ENCODE measurements at regions not wholly inside any gene's neighbourhood (a gene's known extent, or its start where the extent isn't known, plus 50 kb on each side); places are given as distances from the start of the nearest gene placed in this dataset.

- intact Hi-C loops (cut with DNase I; ENCODE audit: low total_unique reads) = no loop called here
- H3K27ac ChIP-seq = no peak overlapping the region
- DNase-seq = no peak
- H3K4me3 ChIP-seq = no peak overlapping the region
- H3K9me3 ChIP-seq = no peaks in the 10 kb centered on the region
- H3K36me3 ChIP-seq = no peaks in the 10 kb centered on the region
- no peak for TF ChIP-seq CTCF (IDR thresholded peaks at IDR 0.05)
- no peaks in the 10 kb centered on the region for H3K4me1 ChIP-seq
- H3K27me3 ChIP-seq = no peaks in the 10 kb centered on the region
These were observed 73.3 kb downstream of the IFI44 start for GRCh38 chr1:78722947-78723346.

- intact Hi-C loops (cut with DNase I; ENCODE audit: low total_unique reads) = no loop called here
- H3K9me3 ChIP-seq = no peaks in the 10 kb centered on the region
- no peak for TF ChIP-seq CTCF (IDR thresholded peaks at IDR 0.05)
- no peak overlapping the region for H3K27ac ChIP-seq
- no peaks in the 10 kb centered on the region for H3K36me3 ChIP-seq
- no peaks in the 10 kb centered on the region for H3K4me1 ChIP-seq
- no peak overlapping the region for H3K4me3 ChIP-seq
- no peaks in the 10 kb centered on the region for H3K27me3 ChIP-seq
- DNase-seq = no peak
These were observed 77.1 kb downstream of the IFI44 start for GRCh38 chr1:78726686-78727085.

- Histone ChIP-seq H3K36me3 (no peaks in the 10 kb centered on the region), H3K4me1 (no peaks in the 10 kb centered on the region), H3K27ac (no peak overlapping the region), H3K4me3 (no peak overlapping the region), H3K27me3 (no peaks in the 10 kb centered on the region), H3K9me3 (no peaks in the 10 kb centered on the region)
- TF ChIP-seq CTCF (IDR thresholded peaks at IDR 0.05) = no peak
- intact Hi-C loops (cut with DNase I; ENCODE audit: low total_unique reads) = no loop called here
- DNase-seq = no peak
These were observed 78.7 kb downstream of the IFI44 start for GRCh38 chr1:78728359-78728758.

GRCh38 chr1:78730054-78730453, 80.4 kb downstream of the IFI44 start:
- Histone ChIP-seq H3K27ac (no peak overlapping the region), H3K36me3 (no peaks in the 10 kb centered on the region), H3K4me3 (no peak overlapping the region), H3K4me1 (no peaks in the 10 kb centered on the region), H3K27me3 (no peaks in the 10 kb centered on the region), H3K9me3 (no peaks in the 10 kb centered on the region)
- intact Hi-C loops (cut with DNase I; ENCODE audit: low total_unique reads) = no loop called here
- TF ChIP-seq CTCF (IDR thresholded peaks at IDR 0.05) = no peak
- no peak for DNase-seq

GRCh38 chr1:78731674-78732073, 82.0 kb downstream of the IFI44 start:
- DNase-seq = no peak
- Histone ChIP-seq H3K27me3 (no peaks in the 10 kb centered on the region), H3K9me3 (no peaks in the 10 kb centered on the region), H3K36me3 (no peaks in the 10 kb centered on the region), H3K27ac (no peak overlapping the region), H3K4me3 (no peak overlapping the region), H3K4me1 (no peaks in the 10 kb centered on the region)
- no peak for TF ChIP-seq CTCF (IDR thresholded peaks at IDR 0.05)
- intact Hi-C loops (cut with DNase I; ENCODE audit: low total_unique reads) = no loop called here

GRCh38 chr1:78737241-78737640, 87.6 kb downstream of the IFI44 start:
- no peak overlapping the region for H3K27ac ChIP-seq
- TF ChIP-seq CTCF (IDR thresholded peaks at IDR 0.05) = no peak
- no peaks in the 10 kb centered on the region for H3K9me3 ChIP-seq
- H3K4me3 ChIP-seq = no peak overlapping the region
- H3K27me3 ChIP-seq = no peaks in the 10 kb centered on the region
- intact Hi-C loops (cut with DNase I; ENCODE audit: low total_unique reads) = no loop called here
- H3K36me3 ChIP-seq = no peaks in the 10 kb centered on the region
- no peaks in the 10 kb centered on the region for H3K4me1 ChIP-seq
- no peak for DNase-seq
